ENCODE measurements at regions not wholly inside any gene's neighbourhood (a gene's known extent, or its start where the extent isn't known, plus 50 kb on each side); places are given as distances from the start of the nearest gene placed in this dataset.

DNA sequence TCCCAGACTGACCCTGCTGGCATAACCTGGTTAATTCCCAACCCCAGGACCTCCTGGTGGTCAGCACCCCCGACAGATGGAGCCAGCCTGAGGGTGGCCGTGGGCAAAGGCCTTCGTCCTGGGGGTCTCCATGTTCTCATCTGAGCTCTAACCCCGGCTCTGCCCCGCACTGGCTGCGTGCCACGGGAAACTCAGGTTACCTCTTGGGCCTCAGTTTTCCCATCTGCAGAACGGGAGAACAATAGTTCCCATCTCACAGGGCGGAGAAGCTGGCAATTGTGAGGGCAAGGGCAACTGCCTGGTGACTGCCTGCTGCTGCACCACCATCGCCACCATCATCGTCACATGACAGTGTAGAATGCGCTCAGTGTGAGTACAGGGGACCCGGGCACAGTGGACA lies 77.9 kb downstream of the RFLNA start:
- Histone ChIP-seq H4K5ac (ENCODE audit: low read depth, low read length) (no peak overlapping the region), H3K4ac (ENCODE audit: low read depth, low read length) (no peak overlapping the region), H3K56ac (ENCODE audit: extremely low read depth, insufficient read depth, low read length) (no peak overlapping the region), H2AK9ac (replicated peaks; ENCODE audit: low read depth, low read length, poor library complexity) (no peak overlapping the region), H2AK5ac (ENCODE audit: low read depth, low read length) (no peak overlapping the region), H3K14ac (replicated peaks; ENCODE audit: low read depth, low read length) (no peak overlapping the region), H3K27ac (ENCODE audit: insufficient read depth, low read length) (no peak overlapping the region), H3K4me3 (ENCODE audit: insufficient read depth, low read depth, low read length) (no peak overlapping the region), H3K79me1 (ENCODE audit: low read depth in 1 of 2, low read length in 2 of 2) (peaks cover 12 to 72% of the 10 kb centered on the region in 2 experiments), H3K4me2 (ENCODE audit: low read depth, low read length) (no peak overlapping the region), H3K23ac (ENCODE audit: low read depth, low read length) (no peak overlapping the region), H2BK15ac (ENCODE audit: low read depth, low read length) (no peak overlapping the region), H3K27me3 (ENCODE audit: control insufficient read depth, insufficient read depth, low read length) (no peaks in the 10 kb centered on the region), H3K9me1 (ENCODE audit: insufficient read depth, low read length) (peaks cover 7% of the 10 kb centered on the region), H4K8ac (ENCODE audit: low read depth in 2 of 2, low read length in 2 of 2) (no peak overlapping the region), H3K9me3 (ENCODE audit: control insufficient read depth, insufficient read depth, low read length) (no peaks in the 10 kb centered on the region), H3K36me3 (ENCODE audit: control insufficient read depth, insufficient read depth, low read length) (peaks cover 65% of the 10 kb centered on the region), H2BK120ac (ENCODE audit: low read depth, low read length) (no peak overlapping the region), H3K9ac (ENCODE audit: low read depth, low read length) (no peak overlapping the region), H2BK20ac (ENCODE audit: low read depth, low read length) (no peak overlapping the region), H3K18ac (ENCODE audit: low read depth, low read length) (no peak overlapping the region), H4K91ac (ENCODE audit: insufficient read depth, low read depth, low read length) (no peak overlapping the region), H4K20me1 (ENCODE audit: insufficient read depth, low read length) (peaks cover 55% of the 10 kb centered on the region), H2AFZ (replicated peaks; ENCODE audit: low read length, poor library complexity) (no peak overlapping the region), H2BK5ac (ENCODE audit: low read depth, low read length, poor library complexity, severe bottlenecking) (no peak overlapping the region), H3K4me1 (ENCODE audit: control insufficient read depth, insufficient read depth, low read length) (peaks cover 21% of the 10 kb centered on the region)
- TF ChIP-seq MAZ (IDR thresholded peaks at IDR 0.05; ENCODE audit: borderline replicate concordance, low read depth, low read length) (no peak), RAD21 (IDR thresholded peaks at IDR 0.05; ENCODE audit: low read length) (no peak), SMC3 (IDR thresholded peaks at IDR 0.05; ENCODE audit: low read depth, low read length) (no peak)
- no TSS peak for BruUV-seq (replicated peaks)
- dilution Hi-C loops (cut with HindIII; ENCODE audit: low sequenced_read_pairs, unreplicated experiment): no loop called here
- in situ Hi-C loops (cut with MboI; ENCODE audit: low sequenced_read_pairs): no loop called here
- intact Hi-C loops (cut with micrococcal nuclease): no loop called here
- CTCF ChIA-PET: no interaction called here
- DNase-seq (no peak), ATAC-seq (ENCODE audit: low read depth) (no peak)
- 92% methylated on average over 11 of the region's 13 CpGs; no CpG with 5 or more reads in 1 of the 2 experiments for WGBS, 2 experiments (ENCODE audit: extremely low coverage in 2 of 2, insufficient read length in 1 of 2)
- POLR2A ChIA-PET (ENCODE audit: unreplicated experiment): no interaction called here

Data from IMR-90 (cell line).